Stimulated activated naive CD8-positive, alpha-beta T cell treated with anti-CD3 and anti-CD28 coated beads, Interleukin-15, amount 100 ng/mL, for 72 hours (primary cell): ENCODE measurements at regions not wholly inside any gene's neighbourhood (a gene's known extent, or its start where the extent isn't known, plus 50 kb on each side); places are given as distances from the start of the nearest gene placed in this dataset.

Source experiments
- ATAC-seq: fragments of 150-1000 bp; cut with Tn5 transposase; 2 replicates; pipeline ENCODE4 v1.10.0; 2021; ENCODE audit warnings: mild to moderate bottlenecking, moderate library complexity
- DNase-seq, 2 donors: peaks; one replicate each; pipeline ENCODE4 v3.0.0; 2021 to 2022
- H3K27ac Mint-ChIP-seq, 2 donors: one replicate each; pipeline ENCODE4 v1.8.0; 2022; ENCODE audit warnings: mild to moderate bottlenecking in 2 of 2, mixed read lengths in 2 of 2, moderate library complexity in 2 of 2
- H3K27me3 Mint-ChIP-seq: one replicate; pipeline ENCODE4 v1.8.0; 2022; ENCODE audit warnings: mixed read lengths
- H3K4me1 Mint-ChIP-seq: one replicate; pipeline ENCODE4 v1.8.0; 2022; ENCODE audit warnings: mild to moderate bottlenecking, mixed read lengths
- H3K4me3 Mint-ChIP-seq, 2 donors: one replicate each; pipeline ENCODE4 v1.8.0; 2022; ENCODE audit warnings: mild to moderate bottlenecking in 2 of 2, mixed read lengths in 2 of 2, moderate library complexity in 1 of 2
- H3K9me3 Mint-ChIP-seq, 2 donors: one replicate each; pipeline ENCODE4 v1.8.0; 2022; ENCODE audit warnings: mixed read lengths in 2 of 2

- Mint-ChIP-seq H3K4me3 (no peak overlapping the region), H3K27me3 (peaks cover 21% of the 10 kb centered on the region), H3K9me3 (no peaks in the 10 kb centered on the region), H3K4me1 (no peaks in the 10 kb centered on the region), H3K27ac (peak overlapping the region in 1 of 2 donors; percentile 19)
- no peak for DNase-seq
- no peak for ATAC-seq
These were observed 76.7 kb downstream of the TRIM29 start for GRCh38 chr11:120061036-120061760.

GRCh38 chr11:120060512-120060911 is 77.4 kb downstream of the TRIM29 start:
- ATAC-seq (no peak), DNase-seq (no peak)
- Mint-ChIP-seq H3K4me1 (no peaks in the 10 kb centered on the region), H3K27me3 (peaks cover 20% of the 10 kb centered on the region), H3K4me3 (no peak overlapping the region), H3K27ac (no peak overlapping the region), H3K9me3 (no peaks in the 10 kb centered on the region)

DNA sequence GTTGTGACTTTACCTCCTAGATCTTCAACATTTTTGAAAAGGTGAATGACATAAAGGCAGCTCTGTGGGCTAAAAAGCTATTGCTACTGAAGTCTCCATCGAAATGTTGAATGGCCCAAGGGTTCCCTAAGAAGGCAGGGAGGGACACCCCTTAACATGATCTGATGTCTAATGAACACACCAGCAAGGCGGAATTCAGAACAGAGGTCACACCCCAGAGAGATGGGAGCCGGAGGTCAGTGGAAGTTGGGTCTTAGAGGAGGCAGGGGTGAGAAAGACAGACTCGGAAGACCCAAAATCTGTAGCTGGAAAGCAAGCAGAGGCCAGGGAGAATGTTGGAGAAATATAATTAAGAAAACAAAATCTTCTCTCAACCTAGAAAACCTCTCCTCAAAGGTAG is 79.0 kb downstream of the TRIM29 start:
- ATAC-seq (no peak), DNase-seq (no peak)
- Mint-ChIP-seq H3K9me3 (no peaks in the 10 kb centered on the region), H3K27ac (no peak overlapping the region), H3K4me3 (no peak overlapping the region), H3K27me3 (peaks cover 20% of the 10 kb centered on the region), H3K4me1 (no peaks in the 10 kb centered on the region)

GRCh38 chr11:120057595-120058581 is 80.0 kb downstream of the TRIM29 start:
- no peaks in the 10 kb centered on the region for H3K9me3 Mint-ChIP-seq
- H3K27me3 Mint-ChIP-seq: peaks cover 20% of the 10 kb centered on the region

DNA sequence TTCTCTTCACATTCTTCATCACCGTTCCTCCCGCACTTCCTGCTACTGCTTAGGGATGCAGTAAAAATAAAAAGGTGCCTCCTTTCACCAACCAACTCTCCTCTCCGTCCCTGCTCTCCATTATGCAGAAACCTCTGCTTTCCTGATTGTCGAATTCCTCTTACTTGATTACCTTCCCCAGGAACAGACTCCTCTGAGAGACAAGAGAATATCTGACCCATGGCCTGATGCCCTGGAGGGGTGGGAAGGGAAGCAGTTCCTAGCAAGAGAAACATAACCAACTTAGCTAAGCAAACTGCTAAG is 80.9 kb downstream of the TRIM29 start:
- peaks cover 16% of the 10 kb centered on the region for H3K27me3 Mint-ChIP-seq

More at GRCh38 chr11:120057595-120058581, 80.0 kb downstream of the TRIM29 start:
- Mint-ChIP-seq H3K4me3 (no peak overlapping the region), H3K4me1 (no peaks in the 10 kb centered on the region), H3K27ac (no peak overlapping the region)
- DNase-seq: no peak
- ATAC-seq: no peak

DNA sequence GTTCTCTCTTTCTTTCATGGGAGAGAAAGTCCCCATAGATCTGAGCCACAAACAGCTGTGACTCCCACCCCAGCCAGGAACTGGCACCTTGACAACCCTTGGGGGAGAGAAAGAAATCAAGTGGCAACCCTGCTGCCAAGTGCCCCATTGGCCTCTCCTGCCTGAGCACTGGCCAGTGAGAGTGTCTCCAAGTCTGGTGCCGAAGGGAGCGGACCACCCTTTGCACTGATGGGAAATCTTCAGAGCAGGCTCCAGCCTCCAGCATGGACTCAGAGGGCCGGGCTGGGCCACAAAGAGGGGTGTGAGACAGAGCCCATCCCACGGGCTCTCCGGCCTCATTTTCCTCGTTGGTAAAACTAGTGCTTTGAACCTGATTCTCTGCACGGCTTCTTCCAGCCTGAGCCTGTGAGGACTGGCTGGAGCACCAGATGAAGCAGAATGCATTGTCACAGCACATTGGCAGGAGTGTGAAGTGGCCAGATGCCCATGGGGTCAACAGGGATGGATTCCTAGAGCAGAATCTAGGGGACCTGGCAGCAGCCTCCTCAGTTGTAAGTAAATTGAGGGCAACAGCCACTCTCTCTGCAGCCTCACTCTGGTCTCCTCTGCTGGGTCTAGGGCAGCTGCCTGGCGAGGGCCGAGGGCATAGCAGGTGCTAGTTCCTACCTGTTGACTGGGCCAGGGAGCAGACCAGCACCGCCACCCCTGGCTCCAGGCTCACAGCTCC is 81.4 kb downstream of the TRIM29 start:
- H3K27ac Mint-ChIP-seq: no peak overlapping the region
- peaks cover 11% of the 10 kb centered on the region for H3K27me3 Mint-ChIP-seq
- H3K4me3 Mint-ChIP-seq: no peak overlapping the region
- ATAC-seq (no peak), DNase-seq (no peak)
- no peaks in the 10 kb centered on the region for H3K4me1 Mint-ChIP-seq
- no peaks in the 10 kb centered on the region for H3K9me3 Mint-ChIP-seq

More for the DNA sequence above, 80.9 kb downstream of the TRIM29 start:
- no peak for DNase-seq
- Mint-ChIP-seq H3K4me3 (no peak overlapping the region), H3K4me1 (no peaks in the 10 kb centered on the region), H3K27ac (no peak overlapping the region), H3K9me3 (no peaks in the 10 kb centered on the region)
- no peak for ATAC-seq

- no peak for DNase-seq
- no peak overlapping the region for H3K4me3 Mint-ChIP-seq
- H3K27me3 Mint-ChIP-seq: peaks cover 7% of the 10 kb centered on the region
- no peaks in the 10 kb centered on the region for H3K4me1 Mint-ChIP-seq
- H3K27ac Mint-ChIP-seq: no peak overlapping the region
- H3K9me3 Mint-ChIP-seq: no peaks in the 10 kb centered on the region
- ATAC-seq: no peak
These were observed 82.3 kb downstream of the TRIM29 start for GRCh38 chr11:120055646-120056045.

DNA sequence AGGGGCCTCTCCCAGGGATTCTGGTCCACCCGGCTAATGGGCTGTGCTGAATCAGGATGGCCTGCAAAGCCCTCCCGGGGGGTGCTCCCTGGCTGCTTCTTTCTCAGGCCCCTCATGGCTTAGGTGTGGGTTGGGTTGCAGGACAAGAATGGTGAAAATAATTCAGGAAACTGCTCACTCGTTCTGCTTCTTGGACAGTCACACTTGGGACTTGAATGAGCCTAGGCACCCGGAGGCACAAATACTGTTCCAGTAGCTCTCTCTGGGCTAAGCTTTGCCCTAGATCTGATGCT is 83.2 kb downstream of the TRIM29 start:
- no peaks in the 10 kb centered on the region for H3K9me3 Mint-ChIP-seq
- H3K27ac Mint-ChIP-seq: no peak overlapping the region
- ATAC-seq (no peak), DNase-seq (no peak)
- H3K4me3 Mint-ChIP-seq: no peak overlapping the region
- H3K4me1 Mint-ChIP-seq: no peaks in the 10 kb centered on the region
- H3K27me3 Mint-ChIP-seq: peaks cover 7% of the 10 kb centered on the region

- ATAC-seq (no peak), DNase-seq (no peak)
- no peaks in the 10 kb centered on the region for H3K4me1 Mint-ChIP-seq
- H3K27me3 Mint-ChIP-seq: peaks cover 7% of the 10 kb centered on the region
- H3K27ac Mint-ChIP-seq: no peak overlapping the region
- no peaks in the 10 kb centered on the region for H3K9me3 Mint-ChIP-seq
- no peak overlapping the region for H3K4me3 Mint-ChIP-seq
These were observed 83.7 kb downstream of the TRIM29 start for GRCh38 chr11:120054016-120054752.

GRCh38 chr11:120052196-120052775 is 85.6 kb downstream of the TRIM29 start:
- no peak overlapping the region for H3K27ac Mint-ChIP-seq
- no peak overlapping the region for H3K4me3 Mint-ChIP-seq
- H3K4me1 Mint-ChIP-seq: no peaks in the 10 kb centered on the region
- DNase-seq (no peak), ATAC-seq (no peak)
- peaks cover 6 to 8% of the 10 kb centered on the region in 2 donors for H3K9me3 Mint-ChIP-seq
- no peaks in the 10 kb centered on the region for H3K27me3 Mint-ChIP-seq

- Mint-ChIP-seq H3K27me3 (peaks cover 38% of the 10 kb centered on the region), H3K9me3 (peaks cover 22 to 25% of the 10 kb centered on the region in 2 donors)
- DNase-seq: no peak
These were observed 93.8 kb downstream of the TRIM29 start for GRCh38 chr11:120044011-120044675.

DNA sequence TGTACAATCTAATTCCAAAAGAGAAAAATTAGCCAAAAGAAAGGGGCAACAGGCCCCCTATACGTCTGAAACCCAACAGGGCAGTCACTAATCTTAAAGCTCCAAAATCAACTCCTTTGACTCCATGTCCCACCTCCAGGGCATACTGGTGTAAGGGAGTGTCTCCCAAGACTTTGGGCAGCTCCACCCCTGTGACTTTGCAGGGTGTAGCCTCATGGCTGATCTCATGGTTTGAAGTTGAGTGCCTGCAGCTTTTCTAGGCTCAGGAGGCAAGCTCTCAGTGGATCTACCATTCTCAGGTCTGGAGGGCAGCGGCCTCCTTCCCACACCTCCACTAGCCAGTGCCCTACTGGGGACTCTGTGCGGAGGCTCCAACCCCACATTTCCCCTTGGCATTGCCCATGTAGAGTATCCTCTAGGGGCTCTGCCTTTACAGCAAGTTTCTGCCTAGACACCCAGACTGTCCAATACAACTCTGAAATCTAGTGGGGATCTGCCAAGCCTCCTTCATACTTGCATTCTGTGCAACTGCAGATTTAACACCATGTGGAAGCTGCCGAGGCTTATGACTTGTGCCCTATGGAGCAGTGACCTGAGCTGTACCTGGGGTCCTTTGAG is 94.5 kb downstream of the TRIM29 start:
- Mint-ChIP-seq H3K4me1 (no peaks in the 10 kb centered on the region), H3K27me3 (peaks cover 43% of the 10 kb centered on the region), H3K9me3 (peaks cover 22 to 25% of the 10 kb centered on the region in 2 donors), H3K27ac (no peak overlapping the region), H3K4me3 (no peak overlapping the region)
- ATAC-seq: no peak
- DNase-seq: no peak

More at GRCh38 chr11:120044011-120044675, 93.8 kb downstream of the TRIM29 start:
- no peak for ATAC-seq
- Mint-ChIP-seq H3K27ac (no peak overlapping the region), H3K4me3 (no peak overlapping the region), H3K4me1 (no peaks in the 10 kb centered on the region)

- ATAC-seq (no peak), DNase-seq (no peak)
- Mint-ChIP-seq H3K4me3 (no peak overlapping the region), H3K9me3 (peaks cover 10 to 18% of the 10 kb centered on the region in 2 donors), H3K4me1 (no peaks in the 10 kb centered on the region), H3K27me3 (peaks cover 43% of the 10 kb centered on the region), H3K27ac (no peak overlapping the region)
These were observed 96.3 kb downstream of the TRIM29 start for GRCh38 chr11:120041625-120042024.

DNA sequence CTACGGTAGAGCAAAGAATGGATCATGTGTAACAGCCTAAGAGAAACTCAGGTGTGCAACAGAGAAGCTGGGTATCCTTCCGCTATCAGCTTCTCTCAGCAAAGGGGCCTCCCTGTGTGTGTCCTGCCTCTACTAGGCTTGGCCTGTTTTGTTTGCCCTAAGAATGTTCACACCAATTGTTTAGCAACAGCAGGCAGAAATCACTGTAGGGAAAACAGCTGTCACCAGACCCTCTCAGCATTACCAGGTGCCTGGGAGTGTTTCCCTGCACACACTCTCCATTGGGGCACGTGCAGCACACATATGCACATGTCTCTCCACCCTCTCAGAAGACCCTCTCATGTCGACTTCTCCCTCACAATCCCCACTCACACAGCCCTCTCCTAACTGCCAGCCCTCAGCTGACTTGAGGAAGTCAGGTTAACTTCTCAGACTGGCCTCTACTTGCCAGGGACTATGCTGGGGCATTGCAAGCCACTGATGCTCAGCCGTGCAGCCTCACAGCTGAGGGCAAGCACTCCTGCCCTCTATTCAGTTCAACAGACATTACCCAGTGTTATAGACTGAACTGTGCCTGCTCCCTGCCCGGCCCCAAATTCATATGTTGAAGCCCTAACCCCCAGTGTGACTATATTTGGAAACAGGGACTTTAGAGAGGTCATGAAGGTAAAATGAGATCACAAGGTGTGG is 97.6 kb downstream of the TRIM29 start:
- peaks cover 43% of the 10 kb centered on the region for H3K27me3 Mint-ChIP-seq

More for the DNA sequence above, 97.6 kb downstream of the TRIM29 start:
- DNase-seq (no peak), ATAC-seq (no peak)
- Mint-ChIP-seq H3K9me3 (peaks cover 0 to 8% of the 10 kb centered on the region in 2 donors), H3K4me1 (no peaks in the 10 kb centered on the region), H3K4me3 (no peak overlapping the region), H3K27ac (no peak overlapping the region)
